ENCODE measurements at regions not wholly inside any gene's neighbourhood (a gene's known extent, or its start where the extent isn't known, plus 50 kb on each side); places are given as distances from the start of the nearest gene placed in this dataset.

- DNase-seq: no peak
These were observed 55.8 kb downstream of the KCNE4 start for GRCh38 chr2:223107825-223108224.

- no peak for DNase-seq
These were observed 56.5 kb downstream of the KCNE4 start for GRCh38 chr2:223108351-223109050.

- no peak for DNase-seq
These were observed 57.4 kb downstream of the KCNE4 start for GRCh38 chr2:223109341-223109740.

- DNase-seq: no peak
These were observed 61.2 kb downstream of the KCNE4 start for GRCh38 chr2:223113161-223113560.

- no peak for DNase-seq
These were observed 62.2 kb downstream of the KCNE4 start for GRCh38 chr2:223114170-223114569.

GRCh38 chr2:223114917-223115316 lies 62.9 kb downstream of the KCNE4 start:
- DNase-seq: no peak

- DNase-seq: no peak
These were observed 65.5 kb downstream of the KCNE4 start for GRCh38 chr2:223117533-223117932.

GRCh38 chr2:223121283-223121682 lies 69.3 kb downstream of the KCNE4 start:
- no peak for DNase-seq

GRCh38 chr2:223122781-223123180 lies 70.8 kb downstream of the KCNE4 start:
- DNase-seq: no peak

GRCh38 chr2:223123855-223124610 lies 72.0 kb downstream of the KCNE4 start:
- DNase-seq: no peak

GRCh38 chr2:223141606-223142005 lies 89.6 kb downstream of the KCNE4 start:
- DNase-seq: no peak

GRCh38 chr2:223142118-223142517 lies 90.1 kb downstream of the KCNE4 start:
- DNase-seq: no peak

GRCh38 chr2:223147431-223147830 lies 95.4 kb downstream of the KCNE4 start:
- DNase-seq: no peak

- DNase-seq: no peak
These were observed 96.5 kb downstream of the KCNE4 start for GRCh38 chr2:223148516-223148915.

- DNase-seq: no peak
These were observed 104.0 kb downstream of the KCNE4 start for GRCh38 chr2:223155956-223156355.

GRCh38 chr2:223161873-223162458 lies 110.0 kb downstream of the KCNE4 start:
- DNase-seq: no peak

GRCh38 chr2:223165423-223166214 lies 113.6 kb downstream of the KCNE4 start:
- DNase-seq: no peak

- DNase-seq: no peak
These were observed 114.2 kb downstream of the KCNE4 start for GRCh38 chr2:223166215-223166493.

GRCh38 chr2:223166983-223167650 lies 115.1 kb downstream of the KCNE4 start:
- DNase-seq: no peak

- DNase-seq: no peak
These were observed 118.0 kb downstream of the KCNE4 start for GRCh38 chr2:223169830-223170605.

GRCh38 chr2:223176970-223177369 lies 125.0 kb downstream of the KCNE4 start:
- DNase-seq: no peak

- DNase-seq: no peak
These were observed 128.5 kb downstream of the KCNE4 start for GRCh38 chr2:223180463-223180862.
